ENCODE measurements at regions not wholly inside any gene's neighbourhood (a gene's known extent, or its start where the extent isn't known, plus 50 kb on each side); places are given as distances from the start of the nearest gene placed in this dataset.

DNA sequence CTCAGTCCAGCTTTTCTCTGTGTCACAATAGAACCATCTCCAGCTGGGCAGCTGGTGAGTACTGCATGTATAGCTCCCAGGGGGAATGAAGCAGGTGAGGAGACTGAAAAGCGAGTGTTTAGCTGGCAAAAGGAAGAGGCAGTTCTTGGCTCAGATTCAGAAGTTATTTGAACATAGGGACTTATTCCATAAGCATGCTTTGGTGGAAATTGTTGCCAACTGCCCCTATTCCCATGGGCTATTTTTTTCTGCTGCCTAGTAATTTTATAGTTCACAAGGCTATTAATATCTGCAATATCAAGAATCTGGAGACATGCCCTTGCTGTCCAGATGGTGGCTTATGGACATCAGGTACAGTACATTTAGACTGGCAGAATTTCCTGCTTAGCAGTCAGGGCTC lies 1112.7 kb downstream of the LRFN5 start:
- no peak for ATAC-seq
- intact Hi-C loops (cut with micrococcal nuclease; ENCODE audit: unreplicated experiment), result no loop called here
- in situ Hi-C loops (cut with HindIII; ENCODE audit: extremely low pct_ligation_motif_present, low pct_unique_long_range_greater_than_20kb), result no loop called here
- ChIA-PET CTCF (ENCODE audit: low intra/inter-chr PET ratio, low total read pairs) (no interaction called here), POLR2A (no interaction called here)
- Histone ChIP-seq H3K4me3 (replicated peaks in 1 of 3; ENCODE audit: insufficient read depth in 1 of 3, low read depth in 2 of 3, low read length in 3 of 3) (no peak overlapping the region), H2AFZ (ENCODE audit: low read length) (no peak overlapping the region), H3K9me3 (ENCODE audit: low read length) (peaks cover 87% of the 10 kb centered on the region), H3K9ac (ENCODE audit: insufficient read depth, low read depth, low read length) (no peak overlapping the region), H3K27me3 (ENCODE audit: control insufficient read depth in 1 of 2, insufficient read depth in 2 of 2, low read length in 2 of 2) (no peaks in the 10 kb centered on the region), H4K20me1 (ENCODE audit: insufficient read depth, low read length) (no peaks in the 10 kb centered on the region), H3K79me2 (ENCODE audit: insufficient read depth, low read length) (no peaks in the 10 kb centered on the region), H3K4me2 (ENCODE audit: low read depth, low read length) (no peak overlapping the region), H3K36me3 (replicated peaks in 1 of 2; ENCODE audit: control insufficient read depth in 1 of 2, insufficient read depth in 2 of 2, low read length in 2 of 2) (no peaks in the 10 kb centered on the region), H3K4me1 (ENCODE audit: insufficient read depth, low read length) (no peaks in the 10 kb centered on the region), H3K27ac (ENCODE audit: extremely low read length, insufficient read depth, low read length) (no peak overlapping the region)
- no peak for FAIRE-seq
- no TSS peak for BruUV-seq (replicated peaks)
- 3% methylated on average over 1 of the region's 1 CpG for WGBS (ENCODE audit: low lambda C conversion rate)
- TF ChIP-seq SNAPC2 (CRISPR knock-in tag; IDR thresholded peaks at IDR 0.05) (no peak), LBX2 (CRISPR knock-in tag; IDR thresholded peaks at IDR 0.05; ENCODE audit: borderline replicate concordance) (no peak), POLR2AphosphoS2 (IDR thresholded peaks at IDR 0.05; ENCODE audit: low read depth, low read length) (no peak), NFKBIZ (CRISPR knock-in tag; IDR thresholded peaks at IDR 0.05) (no peak)
- no peak for DNase-seq (ENCODE audit: low spot score)

DNA sequence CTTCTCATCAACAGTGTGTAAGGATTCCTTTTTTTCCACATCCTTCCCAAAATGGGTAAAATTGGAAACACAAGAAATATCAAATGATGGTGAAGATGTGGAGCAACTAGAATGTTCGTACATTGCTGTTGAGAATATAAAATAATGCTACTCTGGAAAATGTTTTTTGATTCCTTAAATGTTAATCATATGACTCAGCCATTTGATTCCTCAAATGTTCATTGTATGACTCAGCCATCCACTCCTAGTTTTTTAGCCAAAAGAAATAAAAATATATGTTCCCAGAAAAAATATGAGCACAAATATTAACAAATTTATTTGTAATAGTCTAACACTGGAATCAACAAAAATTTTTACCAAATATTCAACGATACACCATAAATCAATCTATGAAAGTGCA lies 1108.6 kb downstream of the LRFN5 start:
- H4K20me1 ChIP-seq (ENCODE audit: insufficient read depth, low read length), result no peaks in the 10 kb centered on the region
- no peak overlapping the region for H3K9ac ChIP-seq (ENCODE audit: insufficient read depth, low read depth, low read length)
- H3K36me3 ChIP-seq (replicated peaks in 1 of 2; ENCODE audit: control insufficient read depth in 1 of 2, insufficient read depth in 2 of 2, low read length in 2 of 2), result no peaks in the 10 kb centered on the region
- H3K27ac ChIP-seq (ENCODE audit: extremely low read length, insufficient read depth, low read length), result no peak overlapping the region
- no peak overlapping the region for H3K4me3 ChIP-seq (replicated peaks in 1 of 3; ENCODE audit: insufficient read depth in 1 of 3, low read depth in 2 of 3, low read length in 3 of 3)
- no peak for ATAC-seq
- H2AFZ ChIP-seq (ENCODE audit: low read length), result no peak overlapping the region
- no peak for FAIRE-seq
- H3K27me3 ChIP-seq (ENCODE audit: control insufficient read depth in 1 of 2, insufficient read depth in 2 of 2, low read length in 2 of 2), result no peaks in the 10 kb centered on the region
- DNase-seq (ENCODE audit: low spot score), result no peak
- ChIA-PET POLR2A (no interaction called here), CTCF (ENCODE audit: low intra/inter-chr PET ratio, low total read pairs) (no interaction called here)
- in situ Hi-C loops (cut with HindIII; ENCODE audit: extremely low pct_ligation_motif_present, low pct_unique_long_range_greater_than_20kb), result no loop called here
- WGBS (ENCODE audit: low lambda C conversion rate), result 2% methylated on average over 2 of the region's 2 CpGs
- peaks cover 86% of the 10 kb centered on the region for H3K9me3 ChIP-seq (ENCODE audit: low read length)
- intact Hi-C loops (cut with micrococcal nuclease; ENCODE audit: unreplicated experiment), result no loop called here
- no peak overlapping the region for H3K4me2 ChIP-seq (ENCODE audit: low read depth, low read length)
- TF ChIP-seq, protein P1, sequence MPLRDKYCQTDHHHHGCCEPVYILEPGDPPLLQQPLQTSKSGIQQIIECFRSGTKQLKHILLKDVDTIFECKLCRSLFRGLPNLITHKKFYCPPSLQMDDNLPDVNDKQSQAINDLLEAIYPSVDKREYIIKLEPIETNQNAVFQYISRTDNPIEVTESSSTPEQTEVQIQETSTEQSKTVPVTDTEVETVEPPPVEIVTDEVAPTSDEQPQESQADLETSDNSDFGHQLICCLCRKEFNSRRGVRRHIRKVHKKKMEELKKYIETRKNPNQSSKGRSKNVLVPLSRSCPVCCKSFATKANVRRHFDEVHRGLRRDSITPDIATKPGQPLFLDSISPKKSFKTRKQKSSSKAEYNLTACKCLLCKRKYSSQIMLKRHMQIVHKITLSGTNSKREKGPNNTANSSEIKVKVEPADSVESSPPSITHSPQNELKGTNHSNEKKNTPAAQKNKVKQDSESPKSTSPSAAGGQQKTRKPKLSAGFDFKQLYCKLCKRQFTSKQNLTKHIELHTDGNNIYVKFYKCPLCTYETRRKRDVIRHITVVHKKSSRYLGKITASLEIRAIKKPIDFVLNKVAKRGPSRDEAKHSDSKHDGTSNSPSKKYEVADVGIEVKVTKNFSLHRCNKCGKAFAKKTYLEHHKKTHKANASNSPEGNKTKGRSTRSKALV (CRISPR knock-in tag; IDR thresholded peaks at IDR 0.05), result no peak
- TF ChIP-seq TOE1 (CRISPR knock-in tag; IDR thresholded peaks at IDR 0.05) (no peak), ZNF737 (CRISPR knock-in tag; IDR thresholded peaks at IDR 0.05; ENCODE audit: borderline replicate concordance) (no peak), SKIL (CRISPR knock-in tag; IDR thresholded peaks at IDR 0.05; ENCODE audit: borderline replicate concordance) (no peak), PAWR (CRISPR knock-in tag; IDR thresholded peaks at IDR 0.05; ENCODE audit: borderline replicate concordance) (no peak), REL (CRISPR knock-in tag; conservative IDR thresholded peaks at IDR 0.05) (no peak), SRSF9 (IDR thresholded peaks at IDR 0.05; ENCODE audit: borderline replicate concordance, insufficient read depth, low read depth, low read length, poor library complexity, severe bottlenecking) (peak; percentile 35)
- no TSS peak for BruUV-seq (replicated peaks)
- no peaks in the 10 kb centered on the region for H3K4me1 ChIP-seq (ENCODE audit: insufficient read depth, low read length)
- no peaks in the 10 kb centered on the region for H3K79me2 ChIP-seq (ENCODE audit: insufficient read depth, low read length)
